ENCODE measurements at regions not wholly inside any gene's neighbourhood (a gene's known extent, or its start where the extent isn't known, plus 50 kb on each side); places are given as distances from the start of the nearest gene placed in this dataset.

GRCh38 chr1:55381491-55381890 lies 166.3 kb upstream of the USP24 start:
- TF ChIP-seq POLR2A (IDR thresholded peaks at IDR 0.05; ENCODE audit: low read length) (no peak), GATA1 (IDR thresholded peaks at IDR 0.05; ENCODE audit: low read depth, low read length) (no peak)

Data from erythroblast (primary cell).